ENCODE measurements at regions not wholly inside any gene's neighbourhood (a gene's known extent, or its start where the extent isn't known, plus 50 kb on each side); places are given as distances from the start of the nearest gene placed in this dataset.
"Not testable (repeated sequence)": the region's sequence is repeated elsewhere in the genome, so short reads cannot be mapped to it uniquely, and the experiment has no call there.

DNA sequence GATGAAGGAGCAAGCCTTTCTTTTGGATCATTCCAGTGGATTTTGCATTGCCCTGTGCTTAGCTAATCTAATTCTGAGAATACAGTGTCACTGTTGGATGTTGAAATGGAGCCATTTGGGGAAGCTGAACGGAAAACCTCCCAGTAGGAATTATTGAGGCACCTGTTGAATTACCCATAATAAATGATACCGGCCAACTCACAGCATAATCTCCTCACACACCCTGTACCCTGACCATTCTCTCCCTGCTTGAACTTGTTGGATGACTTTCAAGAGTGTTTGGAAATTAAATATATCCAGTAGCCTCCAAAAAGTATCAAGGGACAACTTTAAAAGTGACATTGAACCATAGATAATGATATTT, 171.4 kb upstream of the HES1 start:
- no peak overlapping the region for H3K4me3 ChIP-seq (ENCODE audit: low read depth, low read length)
- TF ChIP-seq, protein P1, sequence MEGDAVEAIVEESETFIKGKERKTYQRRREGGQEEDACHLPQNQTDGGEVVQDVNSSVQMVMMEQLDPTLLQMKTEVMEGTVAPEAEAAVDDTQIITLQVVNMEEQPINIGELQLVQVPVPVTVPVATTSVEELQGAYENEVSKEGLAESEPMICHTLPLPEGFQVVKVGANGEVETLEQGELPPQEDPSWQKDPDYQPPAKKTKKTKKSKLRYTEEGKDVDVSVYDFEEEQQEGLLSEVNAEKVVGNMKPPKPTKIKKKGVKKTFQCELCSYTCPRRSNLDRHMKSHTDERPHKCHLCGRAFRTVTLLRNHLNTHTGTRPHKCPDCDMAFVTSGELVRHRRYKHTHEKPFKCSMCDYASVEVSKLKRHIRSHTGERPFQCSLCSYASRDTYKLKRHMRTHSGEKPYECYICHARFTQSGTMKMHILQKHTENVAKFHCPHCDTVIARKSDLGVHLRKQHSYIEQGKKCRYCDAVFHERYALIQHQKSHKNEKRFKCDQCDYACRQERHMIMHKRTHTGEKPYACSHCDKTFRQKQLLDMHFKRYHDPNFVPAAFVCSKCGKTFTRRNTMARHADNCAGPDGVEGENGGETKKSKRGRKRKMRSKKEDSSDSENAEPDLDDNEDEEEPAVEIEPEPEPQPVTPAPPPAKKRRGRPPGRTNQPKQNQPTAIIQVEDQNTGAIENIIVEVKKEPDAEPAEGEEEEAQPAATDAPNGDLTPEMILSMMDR (IDR thresholded peaks at IDR 0.05; ENCODE audit: low read depth, low read length): no peak
- in situ Hi-C loops (cut with HindIII; ENCODE audit: low sequenced_read_pairs): no loop called here

DNA sequence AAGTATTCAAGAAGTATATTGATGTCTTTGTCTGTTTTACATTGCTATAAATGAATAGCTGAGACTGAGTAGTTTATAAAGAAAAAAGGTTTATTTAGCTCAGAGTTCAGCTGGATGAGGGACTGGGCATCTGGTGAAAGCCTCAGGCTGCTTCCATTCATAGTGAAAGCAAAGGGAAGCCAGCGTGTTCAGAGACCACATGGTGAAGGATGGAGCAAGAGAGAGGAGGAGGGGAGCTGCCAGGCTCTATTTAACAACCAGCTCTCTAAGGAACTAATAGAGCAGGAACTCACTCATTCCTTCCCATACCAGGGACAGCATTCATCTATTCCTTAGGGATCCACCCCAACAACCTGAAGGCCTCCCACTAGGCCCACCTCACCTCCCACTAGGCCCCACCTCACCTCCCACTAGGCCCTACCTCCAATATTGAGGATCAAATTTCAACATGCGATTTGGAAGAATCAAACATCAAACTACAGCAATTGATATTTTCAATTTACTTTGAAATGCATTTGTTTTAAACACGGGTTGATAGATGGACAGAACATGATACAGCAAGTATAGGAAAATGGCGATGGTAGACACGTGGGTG, 167.5 kb upstream of the HES1 start:
- no peak for DNase-seq (ENCODE audit: low read depth, low spot score)
- in situ Hi-C loops (cut with HindIII; ENCODE audit: low sequenced_read_pairs): no loop called here
- H3K4me3 ChIP-seq (ENCODE audit: low read depth, low read length): no peak overlapping the region
- TF ChIP-seq, protein P1 (IDR thresholded peaks at IDR 0.05; ENCODE audit: low read depth, low read length): no peak

More for the DNA sequence above, 171.4 kb upstream of the HES1 start:
- DNase-seq (ENCODE audit: low read depth, low spot score): no peak

DNA sequence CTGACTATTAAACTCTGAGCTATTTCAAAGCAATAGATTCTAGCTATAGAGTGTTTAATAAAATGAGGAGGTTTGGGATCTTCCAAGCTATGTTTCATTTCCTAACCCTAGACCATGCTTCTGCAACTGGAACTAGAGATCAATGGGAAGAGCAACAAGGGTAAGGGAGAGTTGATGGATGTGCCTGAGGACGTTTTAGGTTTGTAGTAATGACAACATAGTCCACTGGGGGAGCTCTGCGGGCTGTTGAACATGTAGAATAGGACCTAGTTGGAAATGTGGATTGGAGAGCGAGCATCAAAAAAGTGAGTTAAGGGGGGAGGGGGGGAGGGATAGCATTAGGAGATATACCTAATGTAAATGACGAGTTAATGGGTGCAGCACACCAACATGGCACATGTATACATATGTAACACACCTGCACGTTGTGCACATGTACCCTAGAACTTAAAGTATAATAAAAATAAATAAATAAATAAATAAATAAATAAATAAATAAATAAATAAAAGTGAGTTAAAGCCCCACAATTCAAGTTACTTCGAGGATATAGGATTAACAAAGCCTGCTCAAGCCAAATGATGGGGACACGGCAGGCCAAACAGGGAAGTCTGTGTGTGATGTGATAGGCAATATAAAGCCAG, 165.7 kb upstream of the HES1 start:
- H3K4me3 ChIP-seq (ENCODE audit: low read depth, low read length); in situ Hi-C loops (cut with HindIII; ENCODE audit: low sequenced_read_pairs): not testable (repeated sequence)
- peak; percentile 54 for DNase-seq (ENCODE audit: low read depth, low spot score)
- TF ChIP-seq, protein P1 (IDR thresholded peaks at IDR 0.05; ENCODE audit: low read depth, low read length): peak; percentile 48

DNA sequence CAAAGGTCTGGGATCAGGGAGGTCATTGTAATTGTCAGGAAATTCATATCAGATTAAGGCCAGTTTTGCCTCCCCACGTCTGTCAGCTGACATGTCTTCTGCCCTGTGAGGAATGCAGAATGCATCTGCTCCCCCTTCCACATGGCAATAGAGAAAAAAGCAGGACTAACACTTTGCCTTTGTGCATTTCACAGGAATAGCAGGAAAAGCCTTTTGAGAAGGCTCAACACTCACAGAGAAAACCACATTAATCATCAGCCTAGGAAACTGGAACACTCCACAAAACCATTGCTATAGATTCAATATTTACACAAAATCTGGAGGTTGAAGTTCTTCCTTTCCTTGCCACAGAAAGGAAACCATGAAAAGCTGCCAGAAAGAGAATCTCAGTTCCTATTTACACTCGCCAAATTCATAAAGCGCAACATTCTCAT, 165.2 kb upstream of the HES1 start:
- TF ChIP-seq, protein P1 (IDR thresholded peaks at IDR 0.05; ENCODE audit: low read depth, low read length): no peak
- in situ Hi-C loops (cut with HindIII; ENCODE audit: low sequenced_read_pairs): no loop called here
- no peak overlapping the region for H3K4me3 ChIP-seq (ENCODE audit: low read depth, low read length)
- DNase-seq (ENCODE audit: low read depth, low spot score): peak; percentile 58

DNA sequence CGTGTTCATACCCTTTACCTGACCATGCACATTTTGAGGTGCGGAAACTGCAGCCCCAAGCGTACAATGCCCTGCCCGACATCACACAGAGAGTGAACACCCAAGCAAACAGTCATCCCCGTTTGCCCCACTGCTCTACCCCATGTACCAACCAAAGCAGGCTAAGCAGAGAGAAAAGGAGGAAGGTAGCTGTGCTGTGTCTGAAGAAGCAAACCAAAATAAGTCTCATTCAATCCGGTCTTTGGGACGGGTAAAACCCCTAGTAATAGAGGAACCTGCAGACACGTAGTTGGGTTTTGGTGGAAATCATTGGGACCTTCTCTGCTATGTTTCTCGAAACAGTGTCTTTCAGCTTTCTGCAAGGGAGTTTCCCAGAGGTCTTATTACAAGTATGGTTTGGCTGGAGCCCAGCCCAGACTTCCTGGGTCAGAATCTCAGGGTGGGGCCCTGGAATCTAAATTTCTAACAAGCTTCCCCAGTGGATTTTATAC, 164.6 kb upstream of the HES1 start:
- TF ChIP-seq, protein P1 (IDR thresholded peaks at IDR 0.05; ENCODE audit: low read depth, low read length): no peak
- H3K4me3 ChIP-seq (ENCODE audit: low read depth, low read length): no peak overlapping the region
- in situ Hi-C loops (cut with HindIII; ENCODE audit: low sequenced_read_pairs): no loop called here
- peak; percentile 79 for DNase-seq (ENCODE audit: low read depth, low spot score)

DNA sequence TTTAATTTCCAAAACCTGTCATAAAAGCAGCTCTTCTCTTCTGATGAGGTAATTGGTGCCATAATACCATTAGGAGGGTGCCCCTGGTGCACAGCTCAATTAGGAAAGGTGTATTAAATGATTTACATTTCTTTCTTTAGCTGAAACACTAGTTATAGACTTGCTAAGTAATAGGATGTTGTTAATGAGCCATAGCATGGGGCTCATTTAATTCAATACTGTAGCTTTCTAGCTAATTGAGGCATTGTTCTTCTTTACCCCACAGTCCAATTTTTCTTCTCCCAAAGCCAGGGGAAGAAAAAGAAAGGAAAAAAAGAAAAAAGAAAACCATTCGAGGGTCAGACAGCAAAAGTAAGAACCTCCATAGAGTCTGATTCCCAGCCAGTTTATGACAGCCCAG, 164.0 kb upstream of the HES1 start:
- H3K4me3 ChIP-seq (ENCODE audit: low read depth, low read length): no peak overlapping the region
- in situ Hi-C loops (cut with HindIII; ENCODE audit: low sequenced_read_pairs): no loop called here
- no peak for DNase-seq (ENCODE audit: low read depth, low spot score)
- TF ChIP-seq, protein P1 (IDR thresholded peaks at IDR 0.05; ENCODE audit: low read depth, low read length): no peak

Data from astrocyte of the spinal cord (primary cell).